Skin of body (tissue), 1 donor: ENCODE measurements at regions not wholly inside any gene's neighbourhood (a gene's known extent, or its start where the extent isn't known, plus 50 kb on each side); places are given as distances from the start of the nearest gene placed in this dataset.

Experiments
- DNase-seq: peaks from one replicate; lab custom pipeline; 2025; lab: John Stamatoyannopoulos, UW

- no peak for DNase-seq
Measured at GRCh38 chr1:235925016-235925415, 58.3 kb upstream of the LYST start.

- no peak for DNase-seq
Measured at GRCh38 chr1:235923466-235924021, 56.8 kb upstream of the LYST start.

- DNase-seq = no peak
Measured at GRCh38 chr1:235920596-235921375, 54.1 kb upstream of the LYST start.

GRCh38 chr1:235919833-235920441 is 53.2 kb upstream of the LYST start:
- DNase-seq = no peak

GRCh38 chr1:235919127-235919832 is 52.6 kb upstream of the LYST start:
- DNase-seq = no peak

GRCh38 chr1:235918465-235918864 is 51.8 kb upstream of the LYST start:
- DNase-seq = no peak

GRCh38 chr1:235918032-235918431 is 51.3 kb upstream of the LYST start:
- no peak for DNase-seq

GRCh38 chr1:235917267-235917811 is 50.6 kb upstream of the LYST start:
- DNase-seq = peak; percentile 85
